PFSK-1 (cell line): ENCODE measurements at regions not wholly inside any gene's neighbourhood (a gene's known extent, or its start where the extent isn't known, plus 50 kb on each side); places are given as distances from the start of the nearest gene placed in this dataset.

Experiments
- POLR2AphosphoS5 ChIP-seq: IDR thresholded peaks from 2 replicates; pipeline ENCODE4 v1.6.1; 2012; ENCODE audit warnings: low read depth, mild to moderate bottlenecking, control low read depth, low read length, moderate library complexity
- TAF1 ChIP-seq: IDR thresholded peaks from 2 replicates; pipeline ENCODE4 v1.6.1; 2012; ENCODE audit warnings: low read length, control low read depth, borderline replicate concordance; ENCODE audit not compliant: insufficient read depth
- TF ChIP-seq, protein P1 (sequence below), 2 experiments: IDR thresholded peaks; 2 replicates each; pipeline versions ENCODE4 v1.6.1 to v1.8.0; 2011 to 2012; ENCODE audit warnings: low read depth in 2 of 2, low read length in 2 of 2, control low read depth in 1 of 2, inconsistent platforms in 1 of 2, mild to moderate bottlenecking in 1 of 2, moderate library complexity in 1 of 2; ENCODE audit not compliant: insufficient read depth in 1 of 2

DNA sequence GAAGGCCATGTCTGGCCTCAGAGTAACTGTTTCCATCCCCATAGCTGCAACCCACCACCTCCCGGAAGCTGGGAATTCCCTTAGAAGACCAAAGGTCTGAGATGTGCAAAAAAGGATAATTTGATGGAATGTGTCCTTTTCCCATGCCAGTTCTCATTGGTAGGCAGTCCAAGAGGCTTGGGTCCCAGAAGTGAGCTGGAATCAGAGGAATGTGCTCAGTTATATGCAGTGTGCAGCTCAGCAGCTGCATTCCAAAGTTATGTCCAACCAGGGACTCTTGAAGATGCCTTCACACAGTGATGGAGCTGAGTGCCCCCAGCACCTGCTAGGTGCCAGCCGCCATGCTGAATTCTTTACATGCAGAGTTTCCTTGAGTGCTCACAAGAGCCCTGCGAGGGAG is 583.9 kb upstream of the TBX3 start:
- TF ChIP-seq, protein P1, sequence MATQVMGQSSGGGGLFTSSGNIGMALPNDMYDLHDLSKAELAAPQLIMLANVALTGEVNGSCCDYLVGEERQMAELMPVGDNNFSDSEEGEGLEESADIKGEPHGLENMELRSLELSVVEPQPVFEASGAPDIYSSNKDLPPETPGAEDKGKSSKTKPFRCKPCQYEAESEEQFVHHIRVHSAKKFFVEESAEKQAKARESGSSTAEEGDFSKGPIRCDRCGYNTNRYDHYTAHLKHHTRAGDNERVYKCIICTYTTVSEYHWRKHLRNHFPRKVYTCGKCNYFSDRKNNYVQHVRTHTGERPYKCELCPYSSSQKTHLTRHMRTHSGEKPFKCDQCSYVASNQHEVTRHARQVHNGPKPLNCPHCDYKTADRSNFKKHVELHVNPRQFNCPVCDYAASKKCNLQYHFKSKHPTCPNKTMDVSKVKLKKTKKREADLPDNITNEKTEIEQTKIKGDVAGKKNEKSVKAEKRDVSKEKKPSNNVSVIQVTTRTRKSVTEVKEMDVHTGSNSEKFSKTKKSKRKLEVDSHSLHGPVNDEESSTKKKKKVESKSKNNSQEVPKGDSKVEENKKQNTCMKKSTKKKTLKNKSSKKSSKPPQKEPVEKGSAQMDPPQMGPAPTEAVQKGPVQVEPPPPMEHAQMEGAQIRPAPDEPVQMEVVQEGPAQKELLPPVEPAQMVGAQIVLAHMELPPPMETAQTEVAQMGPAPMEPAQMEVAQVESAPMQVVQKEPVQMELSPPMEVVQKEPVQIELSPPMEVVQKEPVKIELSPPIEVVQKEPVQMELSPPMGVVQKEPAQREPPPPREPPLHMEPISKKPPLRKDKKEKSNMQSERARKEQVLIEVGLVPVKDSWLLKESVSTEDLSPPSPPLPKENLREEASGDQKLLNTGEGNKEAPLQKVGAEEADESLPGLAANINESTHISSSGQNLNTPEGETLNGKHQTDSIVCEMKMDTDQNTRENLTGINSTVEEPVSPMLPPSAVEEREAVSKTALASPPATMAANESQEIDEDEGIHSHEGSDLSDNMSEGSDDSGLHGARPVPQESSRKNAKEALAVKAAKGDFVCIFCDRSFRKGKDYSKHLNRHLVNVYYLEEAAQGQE (IDR thresholded peaks at IDR 0.05; ENCODE audit: insufficient read depth in 1 of 2, low read depth in 2 of 2, low read length in 2 of 2): no peak
- TF ChIP-seq TAF1 (no peak), POLR2AphosphoS5 (no peak)
